HFFc6 (cell line): ENCODE measurements at regions not wholly inside any gene's neighbourhood (a gene's known extent, or its start where the extent isn't known, plus 50 kb on each side); places are given as distances from the start of the nearest gene placed in this dataset.
"Not testable (repeated sequence)": the region's sequence is repeated elsewhere in the genome, so short reads cannot be mapped to it uniquely, and the experiment has no call there.

Source experiments
- DNase-seq: peaks from one replicate; pipeline ENCODE4 v3.0.0-alpha.2; 2018
- H3K27ac Mint-ChIP-seq: 2 replicates; pipeline ENCODE4 v1.8.0; 2020; ENCODE audit warnings: mild to moderate bottlenecking, mixed read lengths
- H3K27me3 Mint-ChIP-seq: 2 replicates; pipeline ENCODE4 v1.8.0; 2021; ENCODE audit warnings: mild to moderate bottlenecking, moderate library complexity, mixed read lengths; ENCODE audit not compliant: insufficient read depth
- H3K36me3 Mint-ChIP-seq: 2 replicates; pipeline ENCODE4 v1.8.0; 2021; ENCODE audit warnings: low read depth, mixed read lengths
- H3K4me1 Mint-ChIP-seq: 2 replicates; pipeline ENCODE4 v1.8.0; 2020; ENCODE audit warnings: low read depth, mixed read lengths
- H3K4me3 Mint-ChIP-seq: 2 replicates; pipeline ENCODE4 v1.8.0; 2020; ENCODE audit warnings: mild to moderate bottlenecking, moderate library complexity, mixed read lengths
- H3K9me3 Mint-ChIP-seq: 2 replicates; pipeline ENCODE4 v1.8.0; 2020; ENCODE audit warnings: mild to moderate bottlenecking, mixed read lengths
- TF ChIP-seq, protein P1 (sequence below): fragments of 200-600 bp; sonication (generic); IDR thresholded peaks from 2 replicates; pipeline ENCODE4 v1.5.0; 2021; ENCODE audit warnings: antibody characterized with exemption, mild to moderate bottlenecking

DNA sequence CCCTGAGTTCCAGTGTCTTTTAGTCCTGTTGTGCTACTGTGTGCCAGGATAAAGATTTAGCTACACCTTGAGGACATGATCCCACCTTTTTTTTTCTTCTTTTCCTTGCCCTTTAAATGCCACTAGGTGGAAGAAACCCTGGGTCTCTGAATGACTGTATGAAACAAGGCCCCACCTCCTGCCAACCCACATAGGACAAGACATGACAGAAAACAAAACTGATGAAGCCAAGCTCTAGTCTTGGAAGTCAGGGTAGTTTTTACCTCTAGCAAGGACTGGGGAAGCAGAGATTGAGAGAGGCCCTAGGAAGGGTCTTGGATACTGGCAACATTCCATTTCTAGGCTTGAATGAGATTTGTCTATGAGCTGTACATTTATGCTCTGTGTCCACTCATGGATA is 410.7 kb downstream of the MIAT start:
- Mint-ChIP-seq H3K4me1 (no peaks in the 10 kb centered on the region), H3K9me3 (no peaks in the 10 kb centered on the region), H3K27me3 (peaks cover 36% of the 10 kb centered on the region), H3K4me3 (no peak overlapping the region), H3K27ac (no peak overlapping the region), H3K36me3 (no peaks in the 10 kb centered on the region)
- TF ChIP-seq, protein P1, sequence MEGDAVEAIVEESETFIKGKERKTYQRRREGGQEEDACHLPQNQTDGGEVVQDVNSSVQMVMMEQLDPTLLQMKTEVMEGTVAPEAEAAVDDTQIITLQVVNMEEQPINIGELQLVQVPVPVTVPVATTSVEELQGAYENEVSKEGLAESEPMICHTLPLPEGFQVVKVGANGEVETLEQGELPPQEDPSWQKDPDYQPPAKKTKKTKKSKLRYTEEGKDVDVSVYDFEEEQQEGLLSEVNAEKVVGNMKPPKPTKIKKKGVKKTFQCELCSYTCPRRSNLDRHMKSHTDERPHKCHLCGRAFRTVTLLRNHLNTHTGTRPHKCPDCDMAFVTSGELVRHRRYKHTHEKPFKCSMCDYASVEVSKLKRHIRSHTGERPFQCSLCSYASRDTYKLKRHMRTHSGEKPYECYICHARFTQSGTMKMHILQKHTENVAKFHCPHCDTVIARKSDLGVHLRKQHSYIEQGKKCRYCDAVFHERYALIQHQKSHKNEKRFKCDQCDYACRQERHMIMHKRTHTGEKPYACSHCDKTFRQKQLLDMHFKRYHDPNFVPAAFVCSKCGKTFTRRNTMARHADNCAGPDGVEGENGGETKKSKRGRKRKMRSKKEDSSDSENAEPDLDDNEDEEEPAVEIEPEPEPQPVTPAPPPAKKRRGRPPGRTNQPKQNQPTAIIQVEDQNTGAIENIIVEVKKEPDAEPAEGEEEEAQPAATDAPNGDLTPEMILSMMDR = no peak
- DNase-seq = no peak

DNA sequence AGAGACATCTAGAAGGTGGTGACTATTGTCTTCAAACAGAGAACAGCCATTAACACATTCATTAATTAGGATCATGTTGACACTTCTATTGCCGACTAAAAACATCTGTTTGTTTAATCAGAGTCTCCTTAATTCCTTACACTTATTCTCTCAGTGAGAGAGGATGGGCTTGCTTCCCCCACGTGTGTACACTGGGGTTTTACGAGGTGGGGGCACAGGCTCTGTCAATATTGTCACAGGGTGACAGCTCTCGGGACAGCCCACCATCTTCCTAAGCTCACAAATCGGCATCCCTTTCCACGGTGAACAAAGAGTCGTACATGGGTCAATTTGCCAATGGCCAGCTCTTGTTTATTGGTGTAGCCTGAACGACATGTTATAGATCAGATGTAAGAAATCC is 413.2 kb downstream of the MIAT start:
- Mint-ChIP-seq H3K4me3 (no peak overlapping the region), H3K36me3 (no peaks in the 10 kb centered on the region), H3K4me1 (no peaks in the 10 kb centered on the region), H3K27ac (no peak overlapping the region), H3K27me3 (peaks cover 34% of the 10 kb centered on the region), H3K9me3 (no peaks in the 10 kb centered on the region)
- TF ChIP-seq, protein P1 = no peak
- DNase-seq = no peak

DNA sequence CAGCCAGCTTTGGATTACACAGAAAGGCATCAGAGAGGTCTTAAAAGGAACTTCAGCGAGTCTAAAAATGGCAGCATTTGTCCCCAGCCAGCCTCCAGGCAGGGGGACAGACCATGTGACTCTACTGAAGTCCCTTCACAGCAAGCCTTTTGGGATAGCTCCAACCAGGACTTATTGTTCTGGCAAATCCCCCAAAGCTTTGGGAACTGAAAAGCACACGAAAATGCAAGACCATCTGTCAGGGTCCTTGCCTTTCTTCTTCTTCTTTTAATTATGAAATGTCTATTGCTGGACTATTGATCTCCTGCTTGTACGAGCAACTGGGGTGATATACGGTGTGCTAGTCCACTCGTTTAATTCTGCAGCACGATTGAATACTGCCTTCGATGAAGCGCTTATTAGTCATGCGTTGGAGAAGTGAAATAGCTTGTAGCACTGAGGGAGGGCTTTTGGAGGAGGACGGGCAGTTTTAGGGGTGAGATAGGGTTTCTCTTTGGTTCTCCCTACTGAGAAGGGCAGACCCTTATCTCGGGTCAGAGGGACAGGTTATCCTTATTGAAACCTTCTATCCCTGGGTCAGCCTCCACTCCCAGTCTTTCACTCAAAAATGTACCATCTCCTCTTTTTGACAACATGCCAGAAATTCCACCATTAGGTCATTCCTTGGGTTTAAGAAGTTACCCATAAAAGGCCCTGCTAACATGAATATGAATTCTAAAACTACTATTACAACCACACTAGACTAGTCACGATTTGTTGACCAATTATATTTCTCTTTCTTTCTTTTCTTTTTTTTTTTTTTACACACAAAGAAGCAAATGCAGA is 416.4 kb downstream of the MIAT start:
- no peak overlapping the region for H3K27ac Mint-ChIP-seq
- H3K4me1 Mint-ChIP-seq = no peaks in the 10 kb centered on the region
- no peak for DNase-seq
- peaks cover 31% of the 10 kb centered on the region for H3K27me3 Mint-ChIP-seq
- TF ChIP-seq, protein P1 = no peak
- H3K4me3 Mint-ChIP-seq = no peak overlapping the region
- no peaks in the 10 kb centered on the region for H3K9me3 Mint-ChIP-seq
- H3K36me3 Mint-ChIP-seq = no peaks in the 10 kb centered on the region

DNA sequence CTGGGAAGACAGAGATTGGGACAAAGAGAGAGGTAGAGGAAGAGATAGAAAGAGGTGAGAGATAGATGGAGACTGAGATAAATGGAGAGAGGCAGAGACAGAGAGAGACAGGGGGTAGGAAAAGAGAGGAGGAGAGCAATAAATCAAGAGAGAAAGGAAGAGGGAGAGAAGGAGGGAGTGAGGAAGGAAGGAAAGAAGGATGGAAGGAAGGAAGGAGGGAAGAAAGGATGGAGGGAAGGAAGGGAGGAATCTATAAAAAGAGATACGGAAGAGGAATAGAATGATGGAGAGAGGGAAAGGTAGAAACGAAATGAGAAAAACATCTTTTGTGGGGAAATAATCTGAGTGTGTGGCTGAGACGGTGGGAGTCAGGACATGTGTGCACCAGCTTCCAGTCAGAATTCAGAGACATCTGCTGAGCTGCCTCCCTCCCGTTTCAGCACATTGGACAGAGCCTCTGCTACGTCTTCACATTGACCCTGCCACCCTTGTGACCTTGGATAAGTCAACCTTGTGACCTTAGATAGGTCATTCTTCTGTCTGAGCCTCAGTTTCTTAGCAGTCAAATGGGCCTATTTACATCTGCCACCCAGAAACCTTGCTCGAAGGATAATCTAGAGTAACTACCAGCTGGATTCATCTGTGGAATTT is 417.8 kb downstream of the MIAT start:
- H3K4me3 Mint-ChIP-seq = no peak overlapping the region
- TF ChIP-seq, protein P1 = no peak
- no peak overlapping the region for H3K27ac Mint-ChIP-seq
- H3K9me3 Mint-ChIP-seq = no peaks in the 10 kb centered on the region
- DNase-seq = no peak
- H3K36me3 Mint-ChIP-seq = no peaks in the 10 kb centered on the region
- H3K4me1 Mint-ChIP-seq = no peaks in the 10 kb centered on the region
- H3K27me3 Mint-ChIP-seq = peaks cover 33% of the 10 kb centered on the region

DNA sequence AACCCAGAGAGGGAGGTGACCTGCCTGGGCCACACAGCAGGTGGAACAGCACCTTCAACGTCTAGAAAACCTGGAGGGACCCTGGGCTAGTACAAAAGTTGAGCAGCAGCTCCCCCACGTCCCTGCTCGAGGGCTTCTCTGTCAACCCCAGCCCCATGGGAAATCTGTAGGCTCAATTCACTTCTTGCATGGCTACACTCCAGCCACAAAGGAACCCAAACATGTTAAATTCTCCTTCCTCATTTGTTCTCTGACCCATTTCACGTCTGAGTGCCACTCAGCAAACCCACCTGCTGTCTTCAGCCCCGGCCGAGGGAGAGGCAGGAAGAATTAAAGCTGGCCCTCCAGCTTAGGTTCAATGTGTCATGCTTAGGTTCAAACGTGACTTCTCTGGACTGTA is 418.5 kb downstream of the MIAT start:
- TF ChIP-seq, protein P1 = no peak
- H3K27me3 Mint-ChIP-seq = peaks cover 33% of the 10 kb centered on the region
- no peaks in the 10 kb centered on the region for H3K4me1 Mint-ChIP-seq

DNA sequence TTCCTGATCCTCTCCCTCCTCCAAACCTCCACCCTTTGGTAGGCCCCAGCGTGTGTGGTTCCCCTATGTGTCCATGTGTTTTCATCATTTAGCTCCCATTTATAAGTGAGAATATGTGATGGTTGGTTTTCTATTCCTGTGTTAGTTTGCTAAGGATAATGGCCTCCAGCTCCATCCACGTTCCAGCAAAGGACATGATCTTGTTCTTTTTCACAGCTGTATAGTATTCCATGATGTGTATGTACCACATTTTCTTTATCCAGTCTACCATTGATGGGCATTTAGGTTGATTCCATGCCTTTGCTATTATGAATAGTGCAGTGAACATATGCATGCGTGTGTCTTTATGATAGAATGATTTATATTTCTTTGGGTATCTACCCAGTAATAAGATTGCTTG is 420.7 kb downstream of the MIAT start:
- H3K36me3 Mint-ChIP-seq, H3K9me3 Mint-ChIP-seq, H3K4me3 Mint-ChIP-seq, H3K27ac Mint-ChIP-seq, H3K4me1 Mint-ChIP-seq, DNase-seq: not testable (repeated sequence)
- H3K27me3 Mint-ChIP-seq = peaks cover 24% of the 10 kb centered on the region

More for the DNA sequence above, 418.5 kb downstream of the MIAT start:
- Mint-ChIP-seq H3K27ac (no peak overlapping the region), H3K36me3 (no peaks in the 10 kb centered on the region), H3K9me3 (no peaks in the 10 kb centered on the region), H3K4me3 (no peak overlapping the region)
- no peak for DNase-seq
